DMS153 treated with DMSO at 0.1 percent for 48 hours (cell line): ENCODE measurements at regions not wholly inside any gene's neighbourhood (a gene's known extent, or its start where the extent isn't known, plus 50 kb on each side); places are given as distances from the start of the nearest gene placed in this dataset.
"Not testable (repeated sequence)": the region's sequence is repeated elsewhere in the genome, so short reads cannot be mapped to it uniquely, and the experiment has no call there.

Experiments
- DNase-seq: peaks from one replicate; lab custom pipeline; 2025; ENCODE audit not compliant: unreplicated experiment; lab: John Stamatoyannopoulos, UW

DNA sequence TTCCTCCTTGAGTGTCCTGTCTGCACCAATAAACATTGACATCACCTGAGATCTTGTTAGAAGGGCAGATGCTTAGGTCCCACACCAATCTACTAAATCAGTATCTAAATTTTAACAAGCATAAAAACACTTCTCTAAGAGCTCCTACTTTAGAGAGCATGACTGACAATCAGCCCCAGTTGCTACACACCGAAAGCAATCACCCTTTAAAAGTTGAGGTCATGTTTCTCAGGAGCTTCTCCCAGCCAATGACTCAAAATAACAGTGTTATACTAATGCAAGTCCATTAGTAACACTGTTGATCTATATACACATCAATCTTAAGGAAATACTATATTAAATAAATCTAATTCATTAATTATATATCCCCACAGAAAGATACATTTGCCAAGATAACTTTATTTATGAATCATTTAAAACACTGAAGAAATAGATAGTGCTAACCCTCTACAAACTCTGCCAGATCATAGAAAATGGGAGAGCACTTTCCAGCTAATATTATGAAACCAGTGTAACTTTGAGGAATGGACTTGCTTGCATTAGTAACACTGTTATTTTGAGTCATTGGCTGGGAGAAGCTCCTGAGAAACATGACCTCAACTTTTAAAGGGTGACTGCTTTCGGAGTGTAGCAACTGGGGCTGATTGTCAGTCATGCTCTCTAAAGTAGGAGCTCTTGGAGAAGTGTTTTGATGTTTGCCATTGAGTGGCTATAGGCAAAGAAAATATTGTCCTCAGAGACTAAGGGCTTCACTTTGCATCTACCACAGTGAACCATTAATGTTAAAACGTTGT, 109.8 kb upstream of the HDX start:
- DNase-seq, result no peak

DNA sequence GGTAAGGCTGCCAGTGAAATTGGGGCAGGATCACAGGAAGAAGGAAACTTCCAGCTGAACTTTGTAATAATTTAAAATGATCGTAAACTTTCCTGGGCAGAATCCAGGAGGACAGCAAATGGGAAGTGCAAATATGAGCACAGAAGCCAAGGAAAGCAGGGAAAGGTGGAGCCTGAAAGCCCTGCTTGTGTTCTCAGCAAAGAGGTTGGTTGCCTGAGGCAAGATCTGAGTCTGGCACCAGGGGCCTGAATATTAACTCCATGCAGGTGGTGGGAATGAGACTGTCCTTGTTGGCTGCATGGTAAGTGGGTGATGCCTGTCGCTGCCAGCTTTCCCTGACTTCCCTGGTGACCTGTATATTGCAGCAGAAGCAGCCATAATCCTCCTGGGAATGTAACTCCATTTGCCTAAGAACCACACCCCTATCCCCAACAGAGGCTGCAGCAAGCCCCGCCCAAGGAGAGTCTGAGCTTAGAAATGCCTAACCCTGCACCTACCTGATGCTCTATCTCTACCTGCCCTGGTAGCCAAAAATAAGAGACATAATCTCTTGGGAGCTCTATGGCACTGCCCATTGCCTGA, 132.0 kb upstream of the HDX start:
- no peak for DNase-seq

DNA sequence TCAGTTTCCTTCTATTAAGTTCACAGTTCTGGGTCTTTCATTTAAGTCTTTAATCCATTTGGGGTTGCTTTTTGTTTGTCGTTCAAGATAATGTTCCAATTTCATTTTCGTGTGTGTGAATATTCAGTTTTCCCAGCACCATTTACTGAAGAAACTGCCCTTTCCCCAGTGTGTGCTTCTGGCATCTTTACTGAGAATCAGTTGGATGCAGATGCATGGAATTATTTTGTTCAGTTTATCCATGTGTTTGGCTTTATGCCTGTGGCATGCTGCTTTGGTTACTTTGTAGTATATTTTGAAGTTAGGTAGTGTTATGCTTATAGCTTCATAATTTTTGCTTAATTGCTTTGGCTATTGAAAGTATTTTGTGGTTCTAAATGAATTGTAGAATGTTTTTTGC, 163.8 kb upstream of the HDX start:
- no peak for DNase-seq

DNA sequence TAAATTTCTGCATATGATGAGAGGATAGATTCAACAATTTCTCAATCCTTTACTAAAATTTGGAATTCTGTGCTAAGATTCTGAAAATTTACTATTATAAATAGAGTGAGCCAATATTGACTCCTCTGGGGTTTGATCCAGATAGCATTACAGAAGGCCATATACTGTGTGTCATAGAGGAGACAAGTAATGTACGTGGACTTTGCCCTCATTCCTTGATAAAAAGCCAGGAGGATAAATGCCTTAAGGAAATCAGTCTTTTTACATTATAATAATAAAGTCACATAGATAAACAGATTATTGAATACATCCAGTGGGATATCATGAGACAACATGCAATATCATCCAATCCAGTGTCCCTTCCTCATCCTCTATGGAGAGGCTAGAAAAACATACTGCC, 188.0 kb upstream of the HDX start:
- DNase-seq, result no peak

DNA sequence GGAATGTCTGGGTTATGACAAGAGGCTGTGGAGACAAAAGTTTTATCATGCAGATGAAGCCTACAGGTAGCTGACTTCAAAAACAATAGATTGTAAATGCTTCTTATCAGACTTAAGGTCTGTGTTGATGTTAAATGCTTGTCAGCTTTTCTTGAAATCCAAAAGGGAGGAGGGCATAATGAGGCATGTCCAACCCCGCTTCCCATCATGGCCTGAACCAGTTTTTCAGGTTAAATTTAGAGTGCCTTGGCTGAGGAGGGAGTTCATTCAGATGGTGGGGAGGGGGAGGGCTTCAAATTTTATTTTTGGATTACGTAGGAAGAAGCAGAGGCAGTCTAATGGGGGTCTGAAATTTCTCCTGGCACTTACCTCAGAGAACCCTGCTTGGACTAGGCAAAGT, 207.7 kb upstream of the HDX start:
- DNase-seq, result no peak

DNA sequence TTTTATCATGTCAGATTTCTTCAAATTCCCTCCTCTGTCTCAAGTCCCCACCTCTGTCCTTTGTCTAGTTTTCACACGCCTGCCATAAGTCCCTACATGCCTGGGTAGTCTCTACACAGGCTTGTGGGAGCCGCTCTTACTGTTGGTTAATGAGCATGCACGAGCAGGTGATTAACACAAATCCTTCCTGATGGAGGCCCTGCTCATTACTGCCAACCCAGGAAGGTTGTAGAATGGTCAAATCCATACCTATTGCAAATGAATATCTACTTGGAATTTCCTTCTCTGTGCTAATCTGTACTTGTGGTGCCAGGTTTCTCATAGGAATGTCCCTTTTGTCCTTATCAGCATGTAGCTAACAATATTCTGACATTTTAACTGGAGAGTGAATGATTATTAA, 208.4 kb upstream of the HDX start:
- DNase-seq, result no peak

DNA sequence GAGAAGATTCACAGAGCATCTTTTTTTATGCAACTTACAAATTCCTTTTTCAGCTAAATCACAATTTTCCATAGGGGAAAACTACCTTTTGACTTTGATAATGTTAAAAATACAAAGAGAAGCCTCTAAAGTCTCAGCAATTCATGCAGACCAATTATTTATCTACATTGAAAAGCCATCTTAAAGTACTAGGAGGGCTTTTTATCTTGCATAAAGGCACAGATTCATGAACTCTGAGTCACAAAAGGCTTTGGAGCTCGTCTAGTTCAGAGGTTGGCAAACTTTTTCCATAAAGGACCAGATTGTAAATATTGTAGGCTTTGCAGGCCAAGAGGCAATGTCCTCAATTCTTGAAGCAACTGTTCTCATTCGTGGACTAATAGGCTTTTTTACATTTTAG, 210.4 kb upstream of the HDX start:
- DNase-seq, result no peak

DNA sequence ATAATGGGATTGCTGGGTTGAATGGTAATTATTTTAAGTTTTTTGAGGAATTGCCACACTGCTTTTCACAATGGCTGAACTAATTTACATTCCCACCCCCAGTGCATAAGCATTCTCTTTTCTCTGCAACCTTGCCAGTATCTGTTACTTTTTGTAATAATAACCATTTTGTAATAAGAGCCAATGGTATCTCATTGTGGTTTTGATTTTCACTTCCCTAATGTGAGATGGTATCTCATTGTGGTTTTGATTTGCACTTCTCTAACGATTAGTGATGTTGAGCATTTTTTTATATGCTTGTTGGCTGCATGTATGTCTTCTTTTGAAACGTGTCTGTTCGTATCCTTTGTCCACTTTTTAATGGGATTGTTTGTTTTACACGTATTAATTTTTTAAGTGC, 213.1 kb upstream of the HDX start:
- DNase-seq, result no peak

DNA sequence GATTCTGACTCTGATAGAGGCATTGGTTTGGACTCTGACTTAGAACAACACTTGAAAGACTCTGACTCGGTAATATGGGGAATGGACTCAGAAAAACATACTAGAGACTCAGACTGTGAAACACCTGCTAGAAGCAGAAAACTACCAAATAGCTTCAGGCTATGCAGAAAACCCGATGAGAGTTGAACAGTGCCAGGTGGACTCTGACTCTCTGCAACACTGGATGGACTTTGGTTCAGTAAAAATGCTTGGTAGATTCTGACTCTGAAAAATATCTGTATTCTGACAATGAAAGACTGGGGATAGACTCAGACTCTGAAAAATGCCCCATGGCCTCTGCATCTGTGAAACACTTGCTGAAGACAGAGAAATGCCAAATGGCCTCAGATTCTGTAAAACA, 215.1 kb upstream of the HDX start:
- DNase-seq, result no peak

DNA sequence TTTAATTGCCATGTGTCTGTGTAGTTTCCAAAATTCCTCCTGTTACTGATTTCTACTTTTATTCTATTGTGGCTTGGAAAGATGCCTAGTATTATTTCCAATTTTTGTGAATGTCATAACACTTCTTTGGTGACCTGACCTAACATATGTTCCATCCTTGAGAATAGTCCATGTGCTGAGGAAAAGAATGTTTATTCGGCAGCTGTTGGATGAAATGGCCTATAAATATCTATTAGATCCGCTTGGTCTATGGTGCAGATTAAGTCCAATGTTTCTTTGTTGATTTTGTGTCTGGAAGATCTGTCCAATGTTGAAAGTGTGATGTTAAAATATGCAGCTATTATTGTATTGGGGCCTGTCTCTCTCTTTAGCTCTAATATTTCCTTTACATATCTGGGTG, 219.2 kb upstream of the HDX start:
- DNase-seq, result no peak

DNA sequence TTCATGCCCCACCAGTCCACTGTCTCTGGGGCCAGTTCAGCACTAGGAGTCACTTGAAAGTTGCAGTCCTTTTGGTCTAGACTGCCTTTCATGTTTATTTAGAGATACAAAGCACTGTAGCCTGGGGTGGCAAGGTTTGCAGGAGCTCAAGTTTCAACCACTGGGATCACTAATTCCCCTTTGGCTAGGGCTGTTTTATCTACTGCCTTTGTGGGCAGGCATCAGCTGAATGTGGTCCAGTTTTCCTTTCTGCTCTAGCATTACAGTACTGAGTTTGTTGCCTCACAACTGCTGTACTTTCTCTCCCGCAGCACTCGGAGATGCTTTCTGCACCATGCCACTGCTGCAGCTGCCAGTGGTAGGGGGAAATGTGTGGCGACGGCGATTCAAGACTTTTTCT, 222.3 kb upstream of the HDX start:
- DNase-seq, result no peak

DNA sequence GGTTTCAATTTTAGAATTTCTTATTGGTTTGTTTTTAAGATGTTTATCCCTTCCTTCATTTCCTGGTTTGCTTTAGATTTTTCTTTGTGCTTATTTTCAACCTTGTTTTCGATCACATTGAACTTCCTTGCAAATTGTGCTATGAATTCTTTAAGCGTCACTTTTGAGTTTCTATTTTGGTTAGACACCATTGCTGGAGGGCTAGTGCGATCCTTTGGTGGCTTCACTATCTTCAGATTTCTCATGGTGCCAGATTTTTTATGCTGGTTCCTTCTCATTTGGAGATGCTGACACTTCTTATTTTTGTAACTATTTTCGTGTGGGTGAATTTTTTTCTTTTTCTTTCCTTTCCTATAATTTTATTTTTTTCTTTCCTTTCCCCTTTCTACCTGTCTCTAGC, 227.2 kb upstream of the HDX start:
- DNase-seq, result no peak

DNA sequence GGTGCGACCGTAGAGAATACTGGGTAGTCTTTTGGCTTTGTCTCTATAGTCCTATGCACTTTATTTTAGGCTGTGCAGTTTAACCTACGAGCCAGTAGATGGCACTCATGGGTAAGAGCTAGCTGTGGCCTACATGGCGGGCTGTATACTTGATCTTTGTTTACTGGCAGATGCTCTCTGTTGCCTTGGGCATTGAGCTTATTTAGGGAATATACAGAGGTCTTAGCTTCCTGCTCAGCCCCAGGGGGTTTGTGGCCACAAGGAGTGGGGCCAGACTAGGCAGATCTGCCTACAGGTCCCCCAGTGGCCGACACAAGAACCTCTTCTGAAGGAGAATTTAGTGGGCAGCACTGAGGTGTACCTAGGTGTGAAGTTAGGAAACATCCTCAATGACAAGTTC, 227.6 kb upstream of the HDX start:
- DNase-seq, result peak; percentile 28

DNA sequence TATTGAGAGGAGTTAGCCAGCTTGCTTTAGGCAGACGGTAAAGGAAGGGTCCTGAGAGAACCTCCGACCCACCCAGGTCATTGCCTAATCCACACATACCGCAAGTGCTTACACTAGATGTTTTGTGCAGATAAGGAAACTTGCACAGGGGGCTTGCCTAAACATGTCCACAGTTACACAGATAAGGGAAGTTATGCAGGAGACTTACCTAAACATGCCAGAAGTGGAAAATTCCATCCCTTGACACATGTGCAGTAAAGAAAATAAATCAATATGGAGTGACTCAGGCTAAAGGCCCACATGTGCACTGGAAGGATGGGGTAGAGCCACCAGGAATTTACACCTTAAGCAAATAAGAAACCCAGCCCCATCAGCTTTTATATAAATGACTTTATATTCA, 232.8 kb upstream of the HDX start:
- DNase-seq, result no peak

DNA sequence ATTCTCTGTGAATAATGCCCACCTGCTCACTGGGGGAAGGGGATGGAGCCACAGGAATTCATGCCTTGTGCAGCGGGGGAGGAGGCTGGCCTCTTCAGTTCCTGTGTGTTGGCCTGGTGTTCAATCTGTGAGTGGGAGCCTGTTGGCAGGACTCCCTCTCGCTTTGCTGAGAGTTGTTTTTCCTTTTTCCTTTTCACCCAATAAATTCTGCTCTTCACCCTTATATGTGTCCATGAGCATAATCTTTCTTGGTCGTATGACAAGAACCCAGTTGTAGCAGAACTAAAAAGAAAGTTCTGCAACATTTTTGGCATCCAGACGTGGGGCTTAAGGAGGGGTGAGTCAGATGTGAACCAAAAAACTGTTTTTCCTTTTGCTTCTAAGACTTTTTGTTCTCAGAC, 235.2 kb upstream of the HDX start:
- DNase-seq, result no peak

DNA sequence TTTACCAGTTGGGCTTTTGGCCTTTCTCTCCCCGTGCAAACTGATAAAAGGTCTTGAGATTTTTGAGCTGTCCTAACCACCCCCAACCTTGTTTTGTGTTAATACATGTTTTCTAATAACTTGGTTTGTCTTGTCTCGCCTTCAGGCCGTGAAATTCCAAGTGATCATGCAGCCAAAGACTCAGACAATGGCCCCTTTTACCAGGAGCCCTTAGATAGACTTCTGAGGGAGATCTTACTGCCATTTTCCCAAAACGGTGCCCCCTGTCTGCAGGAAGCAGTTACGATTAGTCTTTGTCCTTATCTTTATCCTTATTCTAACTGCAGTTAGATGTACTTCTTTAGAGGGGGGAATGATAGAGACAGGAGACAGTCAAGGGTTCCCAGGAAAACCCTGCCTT, 245.3 kb upstream of the HDX start:
- DNase-seq, result no peak

DNA sequence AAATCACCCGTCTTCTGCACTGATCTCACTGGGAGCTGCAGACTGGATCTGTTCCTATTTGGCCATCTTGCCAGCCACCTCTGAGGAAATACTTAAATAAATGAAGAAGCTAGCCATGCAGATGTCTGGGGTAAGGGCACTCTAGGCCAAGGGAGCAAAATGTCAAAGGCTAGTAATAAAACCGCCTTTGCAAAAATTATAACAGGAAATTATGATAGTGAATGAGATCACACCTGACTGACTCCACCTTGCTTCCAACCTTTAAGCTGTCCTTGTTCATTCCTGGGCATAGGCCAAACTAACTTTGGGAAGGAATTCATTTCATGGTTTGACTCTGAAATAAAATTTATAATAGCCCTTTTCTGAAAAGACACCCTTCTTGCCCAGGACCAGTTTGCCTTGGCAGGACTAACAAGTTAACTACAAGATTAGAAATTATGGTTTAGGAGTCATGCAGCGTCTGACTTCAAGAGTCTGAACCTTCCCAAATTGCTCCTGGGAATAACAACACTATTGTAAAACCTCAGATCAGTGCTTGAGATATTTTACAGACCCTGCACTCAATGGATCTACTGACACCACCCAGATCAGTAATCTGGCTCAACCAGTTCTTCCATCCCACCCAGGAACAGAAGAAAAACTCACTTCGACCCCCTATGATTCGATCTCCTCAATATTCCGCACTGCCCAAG, 246.9 kb upstream of the HDX start:
- DNase-seq, result no peak

DNA sequence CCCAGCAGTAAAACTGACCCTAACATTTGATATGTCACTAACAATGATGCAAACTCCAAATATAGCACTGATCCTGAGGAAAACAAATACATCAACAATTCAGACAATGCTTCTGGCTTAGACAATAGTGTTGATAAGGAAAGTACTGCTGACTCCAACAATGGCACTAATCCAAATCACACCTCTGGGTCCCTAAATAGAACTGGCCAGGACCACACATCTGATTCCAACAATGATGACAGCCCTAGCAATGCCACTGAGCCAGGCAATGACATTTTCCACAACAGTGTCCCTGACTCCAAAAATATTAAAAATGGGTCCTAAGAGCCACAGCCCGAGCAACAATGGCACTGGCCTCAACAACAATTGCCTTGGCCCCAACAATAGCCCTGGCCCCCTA, 243.1 kb upstream of the APOOL start:
- DNase-seq, result no peak

DNA sequence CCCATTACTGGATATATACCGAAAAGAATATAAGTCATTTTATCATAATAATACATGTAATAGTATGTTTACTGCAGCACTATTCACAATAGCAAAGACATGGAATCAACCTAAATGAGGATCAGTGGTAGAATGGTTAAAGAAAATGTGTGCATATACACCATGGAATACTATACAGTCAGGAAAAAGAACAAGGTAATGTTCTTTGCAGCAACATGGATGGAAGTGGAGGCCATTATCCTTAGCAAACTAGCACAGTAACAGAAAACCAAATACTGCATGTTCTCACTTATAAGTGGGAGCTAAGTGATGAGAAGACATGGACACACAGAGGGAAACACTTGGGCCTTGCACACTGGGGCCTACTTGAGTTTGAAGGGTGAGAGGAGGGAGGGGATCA, 207.4 kb upstream of the APOOL start:
- no peak for DNase-seq

DNA sequence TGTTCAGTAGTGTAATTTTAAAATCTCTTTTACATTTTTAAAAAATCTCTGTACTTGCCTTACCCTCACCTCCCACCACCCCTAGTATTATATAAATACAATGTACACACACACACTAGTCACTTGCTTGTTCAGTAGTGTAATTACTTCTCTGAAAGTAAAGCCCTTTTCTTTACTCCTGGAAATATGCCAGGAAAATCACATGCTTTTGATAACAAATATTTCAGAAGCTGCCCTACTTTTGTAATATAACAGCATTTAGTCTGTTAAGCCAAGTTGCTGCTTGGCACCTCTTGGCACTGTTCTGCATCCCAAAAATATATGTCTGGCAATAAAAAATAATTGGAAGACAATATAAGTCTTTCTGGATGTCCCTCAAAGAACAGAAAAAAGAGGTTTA, 172.8 kb upstream of the APOOL start:
- DNase-seq, result no peak

DNA sequence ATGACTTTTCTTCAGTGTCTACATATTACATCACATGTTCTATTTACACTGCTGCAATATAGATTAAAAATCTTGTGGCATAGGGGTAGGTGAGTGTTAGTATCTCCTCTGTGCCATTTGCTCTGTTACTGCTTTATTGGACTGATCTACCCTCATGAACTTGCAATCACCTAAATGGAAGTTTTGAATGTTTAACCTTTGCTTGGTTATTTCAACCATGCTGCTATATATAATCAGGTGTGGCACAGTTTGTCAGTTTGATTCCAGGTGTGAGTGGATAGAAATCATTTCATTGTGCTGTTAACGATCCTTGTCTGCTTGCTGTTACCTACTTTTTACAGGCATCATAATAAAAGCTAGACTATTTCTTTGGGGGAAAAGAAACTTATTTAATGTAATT, 157.1 kb upstream of the APOOL start:
- DNase-seq, result not testable (repeated sequence)

DNA sequence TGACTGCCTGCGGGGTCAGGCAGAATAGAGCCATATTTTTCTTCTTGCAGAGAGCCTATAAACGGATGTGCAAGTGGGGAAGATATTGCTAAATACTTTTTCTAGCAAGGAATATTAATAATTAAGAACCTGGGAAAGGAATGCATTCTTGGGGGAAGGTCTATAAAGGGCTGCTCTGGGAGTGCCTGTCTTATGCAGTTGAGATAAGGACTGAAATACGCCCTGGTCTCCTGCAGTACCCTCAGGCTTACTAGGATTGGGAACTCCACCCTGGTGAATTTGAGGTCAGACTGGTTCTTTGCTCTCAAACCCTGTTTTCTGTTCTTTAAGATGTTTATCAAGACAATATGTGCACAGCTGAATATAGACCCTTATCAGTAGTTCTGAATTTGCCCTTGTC, 152.5 kb upstream of the APOOL start:
- not testable (repeated sequence) for DNase-seq

DNA sequence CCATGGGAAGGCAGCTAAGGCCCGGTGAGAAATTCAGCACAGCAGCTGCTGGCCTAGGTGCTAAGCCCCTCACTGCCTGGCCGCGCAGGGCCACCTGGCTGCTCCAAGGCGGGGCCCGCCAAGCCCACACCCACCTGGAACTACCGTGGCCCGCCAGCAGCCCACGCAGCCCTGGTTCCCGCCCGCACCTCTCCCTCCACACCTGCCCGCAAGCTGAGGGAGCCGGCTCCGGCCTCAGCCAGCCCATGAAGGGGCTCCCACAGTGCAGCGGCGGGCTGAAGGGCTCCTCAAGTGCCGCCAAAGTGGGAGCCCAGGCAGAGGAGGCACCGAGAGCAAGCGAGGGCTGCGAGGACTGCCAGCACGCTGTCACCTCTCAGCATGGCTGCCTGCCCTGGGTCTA, 146.9 kb upstream of the APOOL start:
- not testable (repeated sequence) for DNase-seq
